Endothelial cell of umbilical vein (primary cell): ENCODE measurements at regions not wholly inside any gene's neighbourhood (a gene's known extent, or its start where the extent isn't known, plus 50 kb on each side); places are given as distances from the start of the nearest gene placed in this dataset.

Experiments
- CTCF ChIP-seq, 2 donors: IDR thresholded peaks; 1 replicate in 1 of 2; 2 replicates in 1 of 2; pipeline ENCODE4 v1.5.1; 2011; ENCODE audit warnings: low read length in 2 of 2, mild to moderate bottlenecking in 2 of 2, moderate library complexity in 2 of 2, control low read depth in 1 of 2, inconsistent platforms in 1 of 2, low read depth in 1 of 2; ENCODE audit not compliant: insufficient read depth in 1 of 2; ENCODE audit errors: extremely low read depth in 1 of 2
- EZH2 ChIP-seq: IDR thresholded peaks from 2 replicates; pipeline ENCODE4 v1.6.1; 2012; ENCODE audit warnings: borderline replicate concordance, low read depth, mild to moderate bottlenecking, moderate library complexity, low read length, inconsistent platforms; ENCODE audit not compliant: severe bottlenecking

GRCh38 chr3:17874636-17875035 is 132.2 kb upstream of the TBC1D5 start:
- TF ChIP-seq CTCF (IDR thresholded peaks at IDR 0.05; ENCODE audit: extremely low read depth in 1 of 2, insufficient read depth in 1 of 2, low read depth in 1 of 2, low read length in 2 of 2) (no peak), EZH2 (no peak)
